Stimulated activated effector memory CD8-positive, alpha-beta T cell treated with anti-CD3 and anti-CD28 coated beads, Interleukin-12 subunit alpha, Interleukin-12 subunit beta, amount 100 ng/mL, for 72 hours (primary cell): ENCODE measurements at regions not wholly inside any gene's neighbourhood (a gene's known extent, or its start where the extent isn't known, plus 50 kb on each side); places are given as distances from the start of the nearest gene placed in this dataset.

Experiments used
- ATAC-seq: fragments of 150-1000 bp; cut with Tn5 transposase; 2 replicates; pipeline ENCODE4 v1.10.0; 2021
- DNase-seq, 2 donors: peaks; one replicate each; pipeline ENCODE4 v3.0.0; 2021 to 2022; ENCODE audit warnings: low spot score in 2 of 2
- H3K27ac Mint-ChIP-seq: one replicate; pipeline ENCODE4 v1.8.0; 2022; ENCODE audit warnings: mild to moderate bottlenecking, mixed read lengths
- H3K36me3 Mint-ChIP-seq: one replicate; pipeline ENCODE4 v1.8.0; 2022; ENCODE audit warnings: mild to moderate bottlenecking, mixed read lengths
- H3K4me1 Mint-ChIP-seq: one replicate; pipeline ENCODE4 v1.8.0; 2022; ENCODE audit warnings: mixed read lengths
- H3K4me3 Mint-ChIP-seq: one replicate; pipeline ENCODE4 v1.8.0; 2022; ENCODE audit warnings: mild to moderate bottlenecking, mixed read lengths
- H3K9me3 Mint-ChIP-seq: one replicate; pipeline ENCODE4 v1.8.0; 2022; ENCODE audit warnings: mixed read lengths

- H3K4me3 Mint-ChIP-seq = no peak overlapping the region
- H3K27ac Mint-ChIP-seq = no peak overlapping the region
- ATAC-seq (no peak), DNase-seq (no peak)
- no peaks in the 10 kb centered on the region for H3K36me3 Mint-ChIP-seq
- no peaks in the 10 kb centered on the region for H3K4me1 Mint-ChIP-seq
- H3K9me3 Mint-ChIP-seq = no peaks in the 10 kb centered on the region
These were observed 410.5 kb downstream of the CTTN start for GRCh38 chr11:70808686-70809375.

- H3K9me3 Mint-ChIP-seq = no peaks in the 10 kb centered on the region
- no peak overlapping the region for H3K27ac Mint-ChIP-seq
- H3K36me3 Mint-ChIP-seq = no peaks in the 10 kb centered on the region
- ATAC-seq (no peak), DNase-seq (no peak)
- H3K4me1 Mint-ChIP-seq = no peaks in the 10 kb centered on the region
- H3K4me3 Mint-ChIP-seq = no peak overlapping the region
These were observed 411.8 kb downstream of the CTTN start for GRCh38 chr11:70810133-70810532.

GRCh38 chr11:70810681-70811080, 412.4 kb downstream of the CTTN start:
- Mint-ChIP-seq H3K4me3 (no peak overlapping the region), H3K9me3 (no peaks in the 10 kb centered on the region), H3K27ac (no peak overlapping the region), H3K36me3 (no peaks in the 10 kb centered on the region), H3K4me1 (no peaks in the 10 kb centered on the region)
- ATAC-seq (no peak), DNase-seq (no peak)

GRCh38 chr11:70811483-70811882, 413.2 kb downstream of the CTTN start:
- H3K4me1 Mint-ChIP-seq = no peaks in the 10 kb centered on the region
- ATAC-seq (no peak), DNase-seq (no peak)
- H3K27ac Mint-ChIP-seq = no peak overlapping the region
- H3K4me3 Mint-ChIP-seq = no peak overlapping the region
- no peaks in the 10 kb centered on the region for H3K9me3 Mint-ChIP-seq
- no peaks in the 10 kb centered on the region for H3K36me3 Mint-ChIP-seq

- Mint-ChIP-seq H3K9me3 (no peaks in the 10 kb centered on the region), H3K36me3 (no peaks in the 10 kb centered on the region), H3K4me3 (no peak overlapping the region), H3K27ac (no peak overlapping the region), H3K4me1 (no peaks in the 10 kb centered on the region)
- ATAC-seq = no peak
- no peak for DNase-seq
These were observed 413.6 kb downstream of the CTTN start for GRCh38 chr11:70811915-70812314.

GRCh38 chr11:70812472-70812871, 414.1 kb downstream of the CTTN start:
- no peak for DNase-seq
- Mint-ChIP-seq H3K4me3 (no peak overlapping the region), H3K9me3 (no peaks in the 10 kb centered on the region), H3K36me3 (no peaks in the 10 kb centered on the region), H3K4me1 (no peaks in the 10 kb centered on the region), H3K27ac (no peak overlapping the region)
- no peak for ATAC-seq

- no peaks in the 10 kb centered on the region for H3K4me1 Mint-ChIP-seq
- no peak overlapping the region for H3K27ac Mint-ChIP-seq
- H3K36me3 Mint-ChIP-seq = no peaks in the 10 kb centered on the region
- ATAC-seq (no peak), DNase-seq (no peak)
- no peak overlapping the region for H3K4me3 Mint-ChIP-seq
- H3K9me3 Mint-ChIP-seq = no peaks in the 10 kb centered on the region
These were observed 415.3 kb downstream of the CTTN start for GRCh38 chr11:70813651-70814050.

- H3K9me3 Mint-ChIP-seq = no peaks in the 10 kb centered on the region
These were observed 417.1 kb downstream of the CTTN start for GRCh38 chr11:70815485-70815832.

GRCh38 chr11:70816156-70816678, 417.9 kb downstream of the CTTN start:
- no peaks in the 10 kb centered on the region for H3K36me3 Mint-ChIP-seq
- ATAC-seq = no peak
- no peak overlapping the region for H3K27ac Mint-ChIP-seq
- H3K9me3 Mint-ChIP-seq = no peaks in the 10 kb centered on the region
- H3K4me3 Mint-ChIP-seq = no peak overlapping the region
- no peak for DNase-seq
- H3K4me1 Mint-ChIP-seq = no peaks in the 10 kb centered on the region

More at GRCh38 chr11:70815485-70815832, 417.1 kb downstream of the CTTN start:
- DNase-seq (no peak), ATAC-seq (no peak)
- H3K4me3 Mint-ChIP-seq = no peak overlapping the region
- no peaks in the 10 kb centered on the region for H3K36me3 Mint-ChIP-seq
- no peaks in the 10 kb centered on the region for H3K4me1 Mint-ChIP-seq
- no peak overlapping the region for H3K27ac Mint-ChIP-seq

- ATAC-seq (no peak), DNase-seq (no peak)
- no peaks in the 10 kb centered on the region for H3K4me1 Mint-ChIP-seq
- no peak overlapping the region for H3K27ac Mint-ChIP-seq
- H3K9me3 Mint-ChIP-seq = no peaks in the 10 kb centered on the region
- H3K4me3 Mint-ChIP-seq = no peak overlapping the region
- no peaks in the 10 kb centered on the region for H3K36me3 Mint-ChIP-seq
These were observed 420.0 kb downstream of the CTTN start for GRCh38 chr11:70818351-70818750.

GRCh38 chr11:70819022-70819421, 420.7 kb downstream of the CTTN start:
- Mint-ChIP-seq H3K36me3 (no peaks in the 10 kb centered on the region), H3K27ac (no peak overlapping the region), H3K4me1 (no peaks in the 10 kb centered on the region), H3K9me3 (no peaks in the 10 kb centered on the region), H3K4me3 (no peak overlapping the region)
- DNase-seq (no peak), ATAC-seq (no peak)

GRCh38 chr11:70820311-70820710, 422.0 kb downstream of the CTTN start:
- no peak for ATAC-seq
- H3K4me3 Mint-ChIP-seq = no peak overlapping the region

GRCh38 chr11:70820712-70821111, 422.4 kb downstream of the CTTN start:
- no peak overlapping the region for H3K4me3 Mint-ChIP-seq
- DNase-seq = no peak
- H3K9me3 Mint-ChIP-seq = no peaks in the 10 kb centered on the region
- H3K36me3 Mint-ChIP-seq = no peaks in the 10 kb centered on the region
- H3K4me1 Mint-ChIP-seq = no peaks in the 10 kb centered on the region
- no peak for ATAC-seq
- H3K27ac Mint-ChIP-seq = no peak overlapping the region

More at GRCh38 chr11:70820311-70820710, 422.0 kb downstream of the CTTN start:
- Mint-ChIP-seq H3K36me3 (no peaks in the 10 kb centered on the region), H3K9me3 (no peaks in the 10 kb centered on the region), H3K27ac (no peak overlapping the region), H3K4me1 (no peaks in the 10 kb centered on the region)
- DNase-seq = no peak

GRCh38 chr11:70823771-70824170, 425.4 kb downstream of the CTTN start:
- no peaks in the 10 kb centered on the region for H3K4me1 Mint-ChIP-seq
- H3K27ac Mint-ChIP-seq = no peak overlapping the region
- ATAC-seq = no peak
- H3K4me3 Mint-ChIP-seq = no peak overlapping the region
- DNase-seq = no peak
- no peaks in the 10 kb centered on the region for H3K36me3 Mint-ChIP-seq
- H3K9me3 Mint-ChIP-seq = no peaks in the 10 kb centered on the region

GRCh38 chr11:70824605-70825245, 426.4 kb downstream of the CTTN start:
- DNase-seq (no peak), ATAC-seq (no peak)
- Mint-ChIP-seq H3K9me3 (no peaks in the 10 kb centered on the region), H3K4me1 (no peaks in the 10 kb centered on the region), H3K27ac (no peak overlapping the region), H3K4me3 (no peak overlapping the region), H3K36me3 (no peaks in the 10 kb centered on the region)

- H3K4me1 Mint-ChIP-seq = no peaks in the 10 kb centered on the region
- H3K27ac Mint-ChIP-seq = no peak overlapping the region
- H3K4me3 Mint-ChIP-seq = no peak overlapping the region
- ATAC-seq = no peak
- DNase-seq = no peak
- no peaks in the 10 kb centered on the region for H3K9me3 Mint-ChIP-seq
- no peaks in the 10 kb centered on the region for H3K36me3 Mint-ChIP-seq
These were observed 426.4 kb downstream of the SHANK2 start for GRCh38 chr11:70825893-70826540.
